ENCODE measurements at regions not wholly inside any gene's neighbourhood (a gene's known extent, or its start where the extent isn't known, plus 50 kb on each side); places are given as distances from the start of the nearest gene placed in this dataset.

GRCh38 chr22:47879346-47879745 is 1116.9 kb downstream of the TBC1D22A start:
- no peak for TF ChIP-seq CTCF (IDR thresholded peaks at IDR 0.05)
- TF ChIP-seq POLR2A (IDR thresholded peaks at IDR 0.05), result no peak

Measured in heart left ventricle (tissue), 13 donors.